Stomach (tissue), 8 donors: ENCODE measurements at regions not wholly inside any gene's neighbourhood (a gene's known extent, or its start where the extent isn't known, plus 50 kb on each side); places are given as distances from the start of the nearest gene placed in this dataset.
A peak's percentile ranks its signal among the peaks of the same experiment; 100 is the strongest.

Experiments
- DNase-seq, 2 donors: peaks; one replicate each; pipeline versions ENCODE4 v3.0.0 to v3.0.0-alpha.2; 2013 to 2019
- H3K27ac ChIP-seq, 5 donors: fragments of 200-600 bp in 4 of 5; sonication (generic) in 4 of 5; one replicate each; pipeline ENCODE4 v1.5.1; 2013 to 2019; ENCODE audit warnings: mild to moderate bottlenecking in 1 of 5, moderate library complexity in 1 of 5
- H3K27me3 ChIP-seq, 3 donors: fragments of 200-600 bp; sonication (generic); one replicate each; pipeline ENCODE4 v1.5.1; 2017 to 2019; ENCODE audit warnings: mixed run types in 1 of 3
- H3K36me3 ChIP-seq, 4 donors: fragments of 200-600 bp; sonication (generic); 1 replicate in 3 of 4; 2 replicates in 1 of 4; pipeline ENCODE4 v1.5.1; 2016 to 2019
- H3K4me1 ChIP-seq, 4 donors: fragments of 200-600 bp; sonication (generic); one replicate each; pipeline ENCODE4 v1.5.1; 2016 to 2019
- H3K4me3 ChIP-seq, 4 donors: fragments of 200-600 bp; sonication (generic) in 3 of 4; one replicate each; pipeline ENCODE4 v1.5.1; 2016 to 2019; ENCODE audit warnings: mild to moderate bottlenecking in 1 of 4
- H3K9me3 ChIP-seq, 4 donors: fragments of 200-600 bp; sonication (generic); one replicate each; pipeline ENCODE4 v1.5.1; 2016 to 2019
- EP300 ChIP-seq: sonication (generic); formaldehyde crosslinking; IDR thresholded peaks from one replicate; pipeline ENCODE4 v1.6.1; 2017; ENCODE audit warnings: antibody characterized with exemption
- POLR2A ChIP-seq, 4 donors: fragments of 450-650 bp; IDR thresholded peaks; one replicate each; pipeline ENCODE4 v1.6.1; 2016; ENCODE audit warnings: antibody characterized with exemption in 4 of 4, control low read depth in 2 of 4, mild to moderate bottlenecking in 1 of 4, moderate library complexity in 1 of 4
- POLR2AphosphoS5 ChIP-seq, 3 donors: sonication (generic); formaldehyde crosslinking; IDR thresholded peaks; one replicate each; pipeline ENCODE4 v1.6.1; 2016; ENCODE audit warnings: antibody characterized with exemption in 3 of 3
- WGBS, 5 donors: extraction: QIAGEN DNeasy Blood & Tissue Kit in 3 of 5; methylation state at CpG; one replicate each; pipeline versions ENCODE4 v1.1.5 to v1.1.7; 2013 to 2018; 5-methylcytosine and 5-hydroxymethylcytosine counted together
- intact Hi-C: fragments of 100-400 bp; cut with DNase I; formaldehyde crosslinking; loops from one replicate; pipeline ENCODE4 v1.15.1; 2023; ENCODE audit warnings: low total_unique reads
- TF ChIP-seq, protein P1 (sequence below), 7 experiments: fragments of 450-650 bp in 4 of 7; fragments of 200-600 bp in 3 of 7; sonication (generic) in 3 of 7; IDR thresholded peaks; one replicate each; pipeline ENCODE4 v1.5.1; 2016 to 2019; ENCODE audit warnings: antibody characterized with exemption in 7 of 7, control low read depth in 2 of 7, mild to moderate bottlenecking in 1 of 7
- donor health status: healthy with polysubstance abuse.
- donor health status: Bipolar disorder and iron deficiency.
- donor health status: healthy.

GRCh38 chr19:28449803-28450202, 763.1 kb downstream of the UQCRFS1 start:
- Histone ChIP-seq H3K4me1 (peaks cover 0 to 3% (median 0%) of the 10 kb centered on the region in 4 donors), H3K9me3 (no peaks in the 10 kb centered on the region), H3K4me3 (no peak overlapping the region), H3K36me3 (no peaks in the 10 kb centered on the region), H3K27me3 (no peaks in the 10 kb centered on the region), H3K27ac (no peak overlapping the region)
- WGBS, 5 donors: 39 to 78% (median 48%) methylated on average over 1 of the region's 1 CpG
- no peak for DNase-seq
- intact Hi-C loops: no loop called here
- TF ChIP-seq, protein P1, sequence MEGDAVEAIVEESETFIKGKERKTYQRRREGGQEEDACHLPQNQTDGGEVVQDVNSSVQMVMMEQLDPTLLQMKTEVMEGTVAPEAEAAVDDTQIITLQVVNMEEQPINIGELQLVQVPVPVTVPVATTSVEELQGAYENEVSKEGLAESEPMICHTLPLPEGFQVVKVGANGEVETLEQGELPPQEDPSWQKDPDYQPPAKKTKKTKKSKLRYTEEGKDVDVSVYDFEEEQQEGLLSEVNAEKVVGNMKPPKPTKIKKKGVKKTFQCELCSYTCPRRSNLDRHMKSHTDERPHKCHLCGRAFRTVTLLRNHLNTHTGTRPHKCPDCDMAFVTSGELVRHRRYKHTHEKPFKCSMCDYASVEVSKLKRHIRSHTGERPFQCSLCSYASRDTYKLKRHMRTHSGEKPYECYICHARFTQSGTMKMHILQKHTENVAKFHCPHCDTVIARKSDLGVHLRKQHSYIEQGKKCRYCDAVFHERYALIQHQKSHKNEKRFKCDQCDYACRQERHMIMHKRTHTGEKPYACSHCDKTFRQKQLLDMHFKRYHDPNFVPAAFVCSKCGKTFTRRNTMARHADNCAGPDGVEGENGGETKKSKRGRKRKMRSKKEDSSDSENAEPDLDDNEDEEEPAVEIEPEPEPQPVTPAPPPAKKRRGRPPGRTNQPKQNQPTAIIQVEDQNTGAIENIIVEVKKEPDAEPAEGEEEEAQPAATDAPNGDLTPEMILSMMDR (IDR thresholded peaks at IDR 0.05): no peak
- TF ChIP-seq EP300 (no peak), POLR2AphosphoS5 (IDR thresholded peaks at IDR 0.05) (no peak), POLR2A (IDR thresholded peaks at IDR 0.05) (no peak)

DNA sequence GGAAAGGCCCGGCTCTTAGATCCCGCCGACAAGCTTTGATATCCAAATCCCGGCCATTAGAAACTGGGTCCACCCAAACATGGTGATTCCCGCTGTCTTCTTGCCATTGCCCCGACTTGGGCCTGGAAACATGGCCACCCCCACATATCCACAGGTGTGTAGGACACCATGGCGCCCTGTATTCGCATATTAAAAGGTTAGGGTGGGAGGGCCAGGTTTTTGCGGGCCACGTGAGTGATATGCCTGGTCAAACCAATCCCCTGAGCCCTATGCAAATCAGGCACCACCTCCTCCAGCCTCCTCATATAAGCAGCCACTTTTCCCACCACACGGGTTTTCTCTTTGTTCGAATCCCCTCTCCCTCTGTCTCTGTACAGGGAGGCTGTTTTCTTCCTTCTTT, 766.4 kb downstream of the UQCRFS1 start:
- 89 to 93% (median 92%) methylated on average over 12 of the region's 12 CpGs for WGBS, 5 donors
- TF ChIP-seq, protein P1 (IDR thresholded peaks at IDR 0.05): no peak
- no peak for TF ChIP-seq POLR2A (IDR thresholded peaks at IDR 0.05)
- no peak for TF ChIP-seq POLR2AphosphoS5 (IDR thresholded peaks at IDR 0.05)
- TF ChIP-seq EP300: no peak
- Histone ChIP-seq H3K9me3 (no peaks in the 10 kb centered on the region), H3K27ac (no peak overlapping the region), H3K4me3 (no peak overlapping the region), H3K4me1 (peaks cover 0 to 3% (median 0%) of the 10 kb centered on the region in 4 donors), H3K27me3 (no peaks in the 10 kb centered on the region), H3K36me3 (no peaks in the 10 kb centered on the region)
- intact Hi-C loops: no loop called here
- DNase-seq: no peak

GRCh38 chr19:28445826-28446225, 767.1 kb downstream of the UQCRFS1 start:
- H3K4me1 ChIP-seq: peaks cover 0 to 3% (median 0%) of the 10 kb centered on the region in 4 donors
- no peaks in the 10 kb centered on the region for H3K36me3 ChIP-seq
- intact Hi-C loops: no loop called here
- H3K9me3 ChIP-seq: no peaks in the 10 kb centered on the region
- H3K27me3 ChIP-seq: no peaks in the 10 kb centered on the region
- H3K4me3 ChIP-seq: no peak overlapping the region
- H3K27ac ChIP-seq: no peak overlapping the region
- WGBS, 5 donors: 79 to 86% (median 83%) methylated on average over 11 of the region's 11 CpGs
- TF ChIP-seq POLR2AphosphoS5 (IDR thresholded peaks at IDR 0.05): no peak
- TF ChIP-seq POLR2A (IDR thresholded peaks at IDR 0.05): no peak
- TF ChIP-seq EP300: no peak
- DNase-seq: no peak

DNA sequence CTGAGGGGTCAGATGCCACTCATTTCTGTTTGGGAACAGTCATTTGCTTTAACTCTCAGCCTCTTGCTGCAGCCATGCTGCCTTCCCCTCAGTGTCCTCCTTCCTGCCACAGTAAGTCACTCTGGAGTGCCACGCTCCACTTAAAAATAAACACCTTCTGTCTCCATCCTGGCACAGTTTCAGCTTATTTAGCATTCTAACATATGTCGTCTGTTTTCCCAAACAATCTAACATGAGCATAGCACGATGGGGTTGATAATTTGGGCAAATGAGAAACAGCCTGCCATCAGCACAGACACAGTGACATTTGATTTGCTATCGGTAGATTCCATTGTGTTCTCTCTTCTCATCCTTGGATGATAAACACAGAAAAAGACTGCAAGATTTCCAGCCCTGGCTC, 768.6 kb downstream of the UQCRFS1 start:
- H3K9me3 ChIP-seq: no peaks in the 10 kb centered on the region
- no peaks in the 10 kb centered on the region for H3K36me3 ChIP-seq
- no peak overlapping the region for H3K27ac ChIP-seq
- no peaks in the 10 kb centered on the region for H3K27me3 ChIP-seq
- intact Hi-C loops: no loop called here
- no peak for DNase-seq
- no peaks in the 10 kb centered on the region for H3K4me1 ChIP-seq
- no peak for TF ChIP-seq POLR2AphosphoS5 (IDR thresholded peaks at IDR 0.05)
- no peak for TF ChIP-seq POLR2A (IDR thresholded peaks at IDR 0.05)
- no peak for TF ChIP-seq EP300
- TF ChIP-seq, protein P1 (IDR thresholded peaks at IDR 0.05): no peak
- WGBS, 5 donors: 65 to 73% (median 65%) methylated on average over 4 of the region's 4 CpGs
- H3K4me3 ChIP-seq: no peak overlapping the region

DNA sequence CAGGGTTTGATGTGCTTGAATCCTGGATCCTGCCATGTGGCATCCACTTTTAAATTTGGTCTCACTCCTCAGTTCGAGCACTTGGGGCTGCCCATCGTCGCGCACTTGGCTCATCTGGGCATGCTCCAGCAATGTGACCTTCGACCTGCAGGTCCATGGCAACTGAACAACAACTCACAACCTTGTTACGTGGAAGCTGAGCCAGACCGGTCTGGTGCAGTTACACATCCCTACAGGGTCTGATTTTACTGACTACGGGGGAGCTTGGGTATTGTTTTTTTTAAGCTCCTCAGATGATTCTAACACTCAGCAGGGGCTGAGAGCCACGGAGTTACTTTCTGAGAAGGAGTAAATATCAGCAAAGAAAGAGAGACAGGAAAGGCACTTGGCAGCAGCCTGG, 769.6 kb downstream of the UQCRFS1 start:
- Histone ChIP-seq H3K27ac (no peak overlapping the region), H3K36me3 (no peaks in the 10 kb centered on the region), H3K9me3 (no peaks in the 10 kb centered on the region), H3K4me3 (no peak overlapping the region), H3K4me1 (no peaks in the 10 kb centered on the region), H3K27me3 (no peaks in the 10 kb centered on the region)
- WGBS, 5 donors: 58 to 68% (median 60%) methylated on average over 9 of the region's 9 CpGs
- TF ChIP-seq POLR2AphosphoS5 (IDR thresholded peaks at IDR 0.05) (no peak), POLR2A (IDR thresholded peaks at IDR 0.05) (no peak), EP300 (no peak)
- TF ChIP-seq, protein P1 (IDR thresholded peaks at IDR 0.05): no peak
- intact Hi-C loops: no loop called here
- DNase-seq: peak in 1 of 2 donors; percentile 34
